ENCODE measurements at regions not wholly inside any gene's neighbourhood (a gene's known extent, or its start where the extent isn't known, plus 50 kb on each side); places are given as distances from the start of the nearest gene placed in this dataset.

DNA sequence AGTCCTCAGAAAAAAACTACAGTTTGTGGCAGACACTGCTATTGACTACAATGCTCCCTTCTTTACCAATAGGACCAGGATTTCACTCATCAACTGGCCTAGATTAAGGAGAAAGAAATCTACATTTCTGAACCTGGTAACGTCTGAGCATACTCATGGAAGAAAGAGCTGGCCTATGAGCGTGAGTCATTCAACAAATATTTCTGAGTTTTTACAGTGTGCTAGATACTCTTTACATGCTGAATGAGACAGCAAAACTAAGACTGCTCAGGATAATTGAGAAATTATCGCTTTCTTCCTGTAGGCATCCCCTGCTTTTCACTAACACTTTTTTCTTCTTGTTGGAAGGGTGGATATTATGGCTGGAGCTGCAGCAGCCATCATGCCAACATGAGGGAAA lies 609.7 kb downstream of the TNS3 start:
- Histone ChIP-seq H3K4me2 (ENCODE audit: insufficient read depth in 1 of 2, low read depth in 2 of 2, low read length in 2 of 2) (no peak overlapping the region), H4K8ac (ENCODE audit: extremely low read depth, insufficient read depth, low read length) (no peak overlapping the region), H2AK5ac (ENCODE audit: low read depth, low read length) (no peak overlapping the region), H3K79me2 (ENCODE audit: control insufficient read depth in 1 of 2, insufficient read depth in 2 of 2, low read length in 2 of 2) (no peaks in the 10 kb centered on the region), H3K4me1 (replicated peaks in 1 of 4; ENCODE audit: control insufficient read depth in 3 of 4, insufficient read depth in 4 of 4, low read length in 3 of 4) (no peaks in the 10 kb centered on the region), H3K23ac (ENCODE audit: insufficient read length) (no peak overlapping the region), H3K27me3 (replicated peaks in 1 of 4; ENCODE audit: control insufficient read depth in 3 of 4, extremely low read depth in 1 of 4, insufficient read depth in 3 of 4, low read length in 3 of 4) (no peaks in the 10 kb centered on the region), H3K4ac (replicated peaks; ENCODE audit: insufficient read length, low read depth, low read length) (no peak overlapping the region), H3K79me1 (ENCODE audit: low read depth, low read length) (no peaks in the 10 kb centered on the region), H4K91ac (replicated peaks; ENCODE audit: insufficient read length, low read length) (no peak overlapping the region), H2BK15ac (ENCODE audit: low read length) (no peak overlapping the region), H3K27ac (ENCODE audit: low read depth, low read length) (no peak overlapping the region), H2BK5ac (ENCODE audit: low read depth, low read length) (no peak overlapping the region), H3K9me3 (ENCODE audit: insufficient read depth in 2 of 2, low read depth in 1 of 2, low read length in 1 of 2) (no peaks in the 10 kb centered on the region), H4K20me1 (replicated peaks in 1 of 2; ENCODE audit: control insufficient read depth in 1 of 2, insufficient read depth in 2 of 2, low read length in 2 of 2) (no peaks in the 10 kb centered on the region), H3K36me3 (ENCODE audit: control insufficient read depth in 2 of 4, insufficient read depth in 4 of 4, low read length in 3 of 4) (no peaks in the 10 kb centered on the region), H2AFZ (ENCODE audit: low read length) (no peak overlapping the region), H3K9ac (replicated peaks in 1 of 4; ENCODE audit: extremely low read depth in 1 of 4, low read depth in 3 of 4, low read length in 3 of 4) (no peak overlapping the region), H3K4me3 (ENCODE audit: extremely low read depth in 1 of 4, insufficient read depth in 2 of 4, low read depth in 3 of 4, low read length in 4 of 4) (no peak overlapping the region), H2BK20ac (ENCODE audit: low read length) (no peak overlapping the region), H3K14ac (ENCODE audit: insufficient read length) (no peak overlapping the region), H4K5ac (ENCODE audit: insufficient read length, low read depth, low read length) (no peak overlapping the region), H3K18ac (ENCODE audit: extremely low read depth, low read length) (no peak overlapping the region), H3K56ac (replicated peaks; ENCODE audit: insufficient read length, low read depth, low read length) (no peak overlapping the region), H3K23me2 (ENCODE audit: low read depth, low read length) (no peaks in the 10 kb centered on the region), H2BK12ac (ENCODE audit: low read depth, low read length) (no peak overlapping the region), H2BK120ac (replicated peaks; ENCODE audit: low read depth, low read length) (no peak overlapping the region)
- DNase-seq (ENCODE audit: low read depth in 1 of 2, low spot score in 2 of 2) (no peak), FAIRE-seq (no peak)
- ChIA-PET CTCF (ENCODE audit: partially characterized antibody) (no interaction called here), POLR2A (ENCODE audit: partially characterized antibody) (no interaction called here)
- WGBS, 2 experiments (ENCODE audit: extremely low coverage in 1 of 2, insufficient coverage in 1 of 2, insufficient read length in 1 of 2, insufficient replicate concordance in 2 of 2, low coverage in 1 of 2, low lambda C conversion rate in 2 of 2, missing lambda C conversion rate in 1 of 2), result 90% methylated on average over 3 of the region's 3 CpGs; no CpG with 5 or more reads in 1 of the 2 experiments
- TF ChIP-seq EP300 (IDR thresholded peaks at IDR 0.05; ENCODE audit: borderline replicate concordance in 1 of 2, low read depth in 2 of 2, low read length in 2 of 2) (no peak), NRF1 (IDR thresholded peaks at IDR 0.05; ENCODE audit: low read depth, low read length) (no peak), CREB1 (IDR thresholded peaks at IDR 0.05) (no peak), BCL11A (IDR thresholded peaks at IDR 0.05; ENCODE audit: low read depth in 2 of 2, low read length in 2 of 2) (no peak), TAF7 (optimal IDR thresholded peaks at IDR 0.05; ENCODE audit: borderline replicate concordance, low read depth, low read length) (no peak), RXRA (IDR thresholded peaks at IDR 0.05; ENCODE audit: insufficient read depth, low read depth, low read length) (no peak), SIRT6 (IDR thresholded peaks at IDR 0.05; ENCODE audit: low read length) (no peak), SRF (IDR thresholded peaks at IDR 0.05; ENCODE audit: low read depth, low read length) (no peak)

All from H1 (cell line).